Endothelial cell of umbilical vein (primary cell): ENCODE measurements at regions not wholly inside any gene's neighbourhood (a gene's known extent, or its start where the extent isn't known, plus 50 kb on each side); places are given as distances from the start of the nearest gene placed in this dataset.

Source experiments
- BruUV-seq: library from RNA; stranded (reverse); fragments of 400-500 nt; replicated peaks from 2 replicates; lab custom pipeline; 2021; lab: Mats Ljungman, UMichigan
- CTCF ChIA-PET: fragments of 300-600, 350-600 bp; sonication (Branson Sonifier 250); formaldehyde crosslinking; loops from one replicate; lab custom pipeline; 2021; ENCODE audit warnings: antibody characterized with exemption, inconsistent platforms; lab: Charles Lee
- POLR2A ChIA-PET: fragments of 300-600, 350-600 bp; sonication (Branson Sonifier 250); formaldehyde crosslinking; loops from one replicate; lab custom pipeline; 2021; ENCODE audit warnings: antibody characterized with exemption, inconsistent platforms; lab: Charles Lee
- DNase-seq: peaks from one replicate; pipeline ENCODE4 v3.0.0-alpha.2; 2011; ENCODE audit warnings: low read depth, low spot score
- FAIRE-seq: peaks from 2 replicates; lab custom pipeline; 2011; peaks lifted over from hg19 to GRCh38; lab: Jason Lieb, UNC
- H2AFZ ChIP-seq: 2 replicates; pipeline ENCODE4 v1.6.0; 2012; ENCODE audit warnings: low read depth, low read length, control low read depth, inconsistent platforms
- H3K27ac ChIP-seq: 2 replicates; pipeline ENCODE4 v1.5.1; 2011; ENCODE audit warnings: low read depth, mild to moderate bottlenecking, control low read depth, low read length, moderate library complexity; ENCODE audit not compliant: insufficient read depth
- H3K27me3 ChIP-seq, 2 experiments: 2 replicates each; pipeline versions ENCODE4 v1.6.0 to v1.6.1; 2011; ENCODE audit warnings: low read length in 2 of 2, mixed read lengths in 1 of 2; ENCODE audit not compliant: control insufficient read depth in 2 of 2, insufficient read depth in 2 of 2
- H3K36me3 ChIP-seq, 2 experiments: 2 replicates in 1 of 2; 3 replicates in 1 of 2; pipeline ENCODE4 v1.5.1; 2011; ENCODE audit warnings: low read length in 2 of 2, mild to moderate bottlenecking in 1 of 2, moderate library complexity in 1 of 2; ENCODE audit not compliant: control insufficient read depth in 2 of 2, insufficient read depth in 2 of 2; ENCODE audit errors: extremely low read depth in 1 of 2
- H3K4me1 ChIP-seq: 3 replicates; pipeline ENCODE4 v1.5.1; 2011; ENCODE audit warnings: mild to moderate bottlenecking, low read length; ENCODE audit not compliant: control insufficient read depth, insufficient read depth; ENCODE audit errors: extremely low read depth
- H3K4me2 ChIP-seq: 2 replicates; pipeline ENCODE4 v1.6.1; 2011; ENCODE audit warnings: low read length, control low read depth, mixed read lengths; ENCODE audit not compliant: insufficient read depth
- H3K4me3 ChIP-seq, 3 experiments: fragments of 200-600 bp in 1 of 3; sonication (generic), shearing (Covaris generic) in 1 of 3; replicated peaks in 1 of 3; 2 replicates each; pipeline ENCODE4 v1.5.1; 2011 to 2016; ENCODE audit warnings: control low read depth in 3 of 3, low read length in 3 of 3, mild to moderate bottlenecking in 2 of 3, inconsistent platforms in 1 of 3, low read depth in 1 of 3, moderate library complexity in 1 of 3; ENCODE audit not compliant: insufficient read depth in 1 of 3
- H3K79me2 ChIP-seq: 2 replicates; pipeline ENCODE4 v1.6.0; 2012; ENCODE audit warnings: low read length, inconsistent platforms; ENCODE audit not compliant: control insufficient read depth, insufficient read depth
- H3K9ac ChIP-seq: replicated peaks from 2 replicates; pipeline ENCODE3; 2011; ENCODE audit warnings: low read length, control low read depth; ENCODE audit not compliant: insufficient read depth; ENCODE audit errors: extremely low read depth
- H3K9me1 ChIP-seq: replicated peaks from 3 replicates; pipeline ENCODE4 v1.6.0; 2011; ENCODE audit warnings: mild to moderate bottlenecking, low read length; ENCODE audit not compliant: control insufficient read depth, insufficient read depth; ENCODE audit errors: extremely low read depth
- H3K9me3 ChIP-seq: replicated peaks from 2 replicates; pipeline ENCODE4 v1.5.1; 2012; ENCODE audit warnings: low read length, inconsistent platforms; ENCODE audit not compliant: control insufficient read depth, insufficient read depth
- H4K20me1 ChIP-seq: replicated peaks from 2 replicates; pipeline ENCODE3; 2011; ENCODE audit warnings: mild to moderate bottlenecking, low read length; ENCODE audit not compliant: control insufficient read depth, insufficient read depth; ENCODE audit errors: extremely low read depth
- CTCF ChIP-seq, 2 donors: IDR thresholded peaks; 1 replicate in 1 of 2; 2 replicates in 1 of 2; pipeline ENCODE4 v1.5.1; 2011; ENCODE audit warnings: low read length in 2 of 2, mild to moderate bottlenecking in 2 of 2, moderate library complexity in 2 of 2, control low read depth in 1 of 2, inconsistent platforms in 1 of 2, low read depth in 1 of 2; ENCODE audit not compliant: insufficient read depth in 1 of 2; ENCODE audit errors: extremely low read depth in 1 of 2
- EZH2 ChIP-seq: IDR thresholded peaks from 2 replicates; pipeline ENCODE4 v1.6.1; 2012; ENCODE audit warnings: borderline replicate concordance, low read depth, mild to moderate bottlenecking, moderate library complexity, low read length, inconsistent platforms; ENCODE audit not compliant: severe bottlenecking
- FOS ChIP-seq: IDR thresholded peaks from 2 replicates; pipeline ENCODE4 v1.6.1; 2011; ENCODE audit warnings: mild to moderate bottlenecking, low read length, moderate library complexity, borderline replicate concordance; ENCODE audit not compliant: insufficient read depth
- GATA2 ChIP-seq: IDR thresholded peaks from 2 replicates; pipeline ENCODE4 v1.7.0; 2011; ENCODE audit warnings: low read depth, mild to moderate bottlenecking, moderate library complexity, mixed read lengths, low read length; ENCODE audit not compliant: insufficient read length, insufficient read depth
- JUN ChIP-seq: IDR thresholded peaks from 2 replicates; pipeline ENCODE4 v1.6.1; 2011; ENCODE audit warnings: borderline replicate concordance, low read depth; ENCODE audit not compliant: insufficient read length, insufficient read depth
- MAX ChIP-seq: IDR thresholded peaks from 2 replicates; pipeline ENCODE4 v1.6.1; 2011; ENCODE audit not compliant: insufficient read depth, insufficient read length
- MYC ChIP-seq: IDR thresholded peaks from one replicate; pipeline ENCODE4 v1.6.1; 2011; ENCODE audit warnings: mild to moderate bottlenecking, low read depth, low read length
- POLR2A ChIP-seq: IDR thresholded peaks from 2 replicates; pipeline ENCODE4 v1.6.1; 2012; ENCODE audit warnings: low read depth, mild to moderate bottlenecking, control low read depth, low read length
- POLR2AphosphoS5 ChIP-seq: IDR thresholded peaks from 2 replicates; pipeline ENCODE4 v1.6.1; 2012; ENCODE audit warnings: low read depth, mild to moderate bottlenecking, control low read depth, low read length, moderate library complexity; ENCODE audit not compliant: insufficient read depth
- dilution Hi-C: fragments of 300-500 bp; cut with MboI; formaldehyde crosslinking; loops from one replicate; pipeline ENCODE4 v1.15.0; 2019; ENCODE audit warnings: low sequenced_read_pairs; ENCODE audit not compliant: extremely low pct_ligation_motif_present
- intact Hi-C: fragments of 100-400 bp; cut with micrococcal nuclease; formaldehyde crosslinking; loops from one replicate; pipeline ENCODE4 v1.10.0; 2022

- dilution Hi-C loops (no loop called here), intact Hi-C loops (no loop called here)
- no peak for DNase-seq
- Histone ChIP-seq H3K4me2 (no peak overlapping the region), H3K27me3 (no peaks in the 10 kb centered on the region), H4K20me1 (no peaks in the 10 kb centered on the region), H3K9me1 (no peaks in the 10 kb centered on the region), H3K9me3 (no peaks in the 10 kb centered on the region), H3K36me3 (no peaks in the 10 kb centered on the region), H2AFZ (no peak overlapping the region), H3K9ac (no peak overlapping the region), H3K4me3 (no peak overlapping the region), H3K79me2 (no peaks in the 10 kb centered on the region), H3K4me1 (peaks cover 11% of the 10 kb centered on the region), H3K27ac (no peak overlapping the region)
- ChIA-PET POLR2A (no interaction called here), CTCF (no interaction called here)
- no peak for FAIRE-seq
- TF ChIP-seq FOS: no peak
- no peak for TF ChIP-seq MAX
- no peak for TF ChIP-seq POLR2A
- no peak for TF ChIP-seq EZH2
- TF ChIP-seq CTCF (IDR thresholded peaks at IDR 0.05; ENCODE audit: extremely low read depth in 1 of 2, insufficient read depth in 1 of 2, low read depth in 1 of 2, low read length in 2 of 2): no peak
- TF ChIP-seq GATA2: no peak
- no peak for TF ChIP-seq JUN
- no peak for TF ChIP-seq POLR2AphosphoS5
- TF ChIP-seq MYC: no peak
- no TSS peak for BruUV-seq
These were observed 77.1 kb upstream of the FUT8 start for GRCh38 chr14:65335411-65335947.
